ENCODE measurements at regions not wholly inside any gene's neighbourhood (a gene's known extent, or its start where the extent isn't known, plus 50 kb on each side); places are given as distances from the start of the nearest gene placed in this dataset.

DNA sequence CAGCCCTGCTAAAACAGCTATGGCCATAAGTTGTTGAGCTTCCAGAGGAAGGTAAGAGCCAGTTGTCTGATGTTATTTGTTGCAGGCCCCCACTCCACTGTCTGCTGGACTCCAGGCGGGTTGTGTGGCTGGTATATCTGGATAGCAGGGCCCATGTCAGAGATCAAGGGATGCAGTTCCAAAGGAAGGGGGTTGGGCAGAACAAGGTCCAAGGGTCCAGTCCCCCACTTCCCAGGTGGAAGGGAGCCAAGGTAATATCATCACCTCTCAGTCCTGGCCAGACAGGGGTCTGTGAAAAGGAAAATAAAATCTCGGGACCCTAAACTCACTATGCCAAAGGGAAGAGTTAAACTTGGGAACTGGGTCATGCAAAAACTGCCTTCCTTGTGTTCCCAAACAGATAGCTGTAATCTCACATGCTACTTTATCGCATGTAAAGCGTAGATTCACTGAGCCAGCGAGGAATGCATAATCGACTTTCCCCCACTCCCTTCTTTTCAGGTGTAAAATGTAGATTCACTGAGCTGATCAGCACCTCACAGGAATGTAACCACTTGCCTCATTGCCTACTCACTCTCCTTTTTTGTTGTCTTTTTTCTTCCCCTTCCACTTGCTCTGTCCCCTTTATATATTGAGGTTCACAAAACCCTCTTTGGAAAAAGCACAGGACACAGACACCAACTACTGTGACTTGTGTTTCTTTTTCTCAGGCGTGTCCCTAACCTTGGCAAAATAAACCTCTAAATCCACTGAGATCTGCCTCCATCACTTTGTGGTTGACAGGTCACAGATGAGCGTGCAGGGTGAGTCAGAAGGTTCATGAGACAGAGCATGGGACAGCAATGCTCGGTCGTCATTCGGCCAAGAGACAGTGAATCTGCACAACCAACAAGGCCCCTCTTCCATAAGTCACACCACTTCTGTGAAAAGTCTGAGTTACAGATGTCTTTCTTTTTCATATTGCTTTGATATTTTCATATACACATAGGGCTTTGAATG, 255.3 kb upstream of the SIX2 start:
- TF ChIP-seq RFX5 (IDR thresholded peaks at IDR 0.05) (no peak), TP53 (CRISPR knock-in tag; IDR thresholded peaks at IDR 0.05) (no peak), KDM1A (IDR thresholded peaks at IDR 0.05; ENCODE audit: low read depth) (no peak), FOSL2 (IDR thresholded peaks at IDR 0.05) (no peak), FOSL2 (CRISPR knock-in tag; IDR thresholded peaks at IDR 0.05) (no peak), HEYL (CRISPR knock-in tag; IDR thresholded peaks at IDR 0.05) (no peak), HOXA7 (CRISPR knock-in tag; IDR thresholded peaks at IDR 0.05) (no peak), CBX8 (IDR thresholded peaks at IDR 0.05) (no peak), HDAC2 (IDR thresholded peaks at IDR 0.05) (no peak), RAD21 (conservative IDR thresholded peaks at IDR 0.05 in 1 of 2, IDR thresholded peaks at IDR 0.05 in 1 of 2) (no peak)
- TF ChIP-seq, protein P1, sequence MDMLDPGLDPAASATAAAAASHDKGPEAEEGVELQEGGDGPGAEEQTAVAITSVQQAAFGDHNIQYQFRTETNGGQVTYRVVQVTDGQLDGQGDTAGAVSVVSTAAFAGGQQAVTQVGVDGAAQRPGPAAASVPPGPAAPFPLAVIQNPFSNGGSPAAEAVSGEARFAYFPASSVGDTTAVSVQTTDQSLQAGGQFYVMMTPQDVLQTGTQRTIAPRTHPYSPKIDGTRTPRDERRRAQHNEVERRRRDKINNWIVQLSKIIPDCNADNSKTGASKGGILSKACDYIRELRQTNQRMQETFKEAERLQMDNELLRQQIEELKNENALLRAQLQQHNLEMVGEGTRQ (IDR thresholded peaks at IDR 0.05): no peak
- TF ChIP-seq, protein P2, sequence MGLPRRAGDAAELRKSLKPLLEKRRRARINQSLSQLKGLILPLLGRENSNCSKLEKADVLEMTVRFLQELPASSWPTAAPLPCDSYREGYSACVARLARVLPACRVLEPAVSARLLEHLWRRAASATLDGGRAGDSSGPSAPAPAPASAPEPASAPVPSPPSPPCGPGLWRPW (IDR thresholded peaks at IDR 0.05): no peak
- no peaks in the 10 kb centered on the region for H3K4me1 ChIP-seq
- no peak overlapping the region for H3K4me2 ChIP-seq
- 69% methylated on average over 11 of the region's 11 CpGs for WGBS (ENCODE audit: missing lambda C conversion rate)
- no peaks in the 10 kb centered on the region for H3K9me3 ChIP-seq
- POLR2A ChIA-PET: no interaction called here
- DNase-seq (ENCODE audit: low read depth in 1 of 2, low spot score in 1 of 2) (no peak), FAIRE-seq (no peak), ATAC-seq (no peak)
- CTCF ChIA-PET: interaction anchor here (0.7 kb wide), 1 partner anchor 16 kb away, joined by 4 read pairs; no protein-coding TSS in a partner anchor
- no peak overlapping the region for H3K27ac ChIP-seq
- H3K4me3 ChIP-seq: no peak overlapping the region

DNA sequence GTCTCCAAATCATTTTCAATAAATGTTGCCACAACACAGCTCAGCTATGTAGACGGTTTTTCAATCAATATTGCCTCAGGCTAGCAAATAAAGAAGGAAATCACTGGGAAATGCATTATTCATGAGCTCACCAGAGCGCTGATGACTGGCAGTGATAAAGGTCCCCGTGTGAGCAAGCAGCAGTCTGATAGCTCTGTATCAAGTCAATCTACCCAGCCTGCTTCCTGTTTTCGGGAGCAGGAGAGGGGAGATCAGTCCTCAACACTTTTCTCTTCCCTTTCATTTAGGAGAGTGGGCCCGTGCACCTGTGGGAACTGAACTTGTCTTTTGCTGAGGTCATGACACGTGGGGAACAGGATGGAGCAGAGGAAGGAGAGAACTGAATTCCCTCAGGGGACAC, 253.9 kb upstream of the SIX2 start:
- ATAC-seq: no peak
- Histone ChIP-seq H3K4me2 (no peak overlapping the region), H3K4me1 (no peaks in the 10 kb centered on the region), H3K9me3 (no peaks in the 10 kb centered on the region), H3K4me3 (no peak overlapping the region), H3K27ac (no peak overlapping the region)
- 39% methylated on average over 6 of the region's 6 CpGs for WGBS (ENCODE audit: missing lambda C conversion rate)
- POLR2A ChIA-PET: no interaction called here
- no peak for FAIRE-seq
- DNase-seq (ENCODE audit: low read depth in 1 of 2, low spot score in 1 of 2): no peak
- CTCF ChIA-PET: interaction anchor here (1.9 to 2.0 kb wide), 2 partner anchors 9 to 16 kb away, joined by 5 to 7 read pairs; no protein-coding TSS in a partner anchor
- TF ChIP-seq HOXB13 (CRISPR knock-in tag; IDR thresholded peaks at IDR 0.05; ENCODE audit: low read depth): no peak
- TF ChIP-seq, protein P3, sequence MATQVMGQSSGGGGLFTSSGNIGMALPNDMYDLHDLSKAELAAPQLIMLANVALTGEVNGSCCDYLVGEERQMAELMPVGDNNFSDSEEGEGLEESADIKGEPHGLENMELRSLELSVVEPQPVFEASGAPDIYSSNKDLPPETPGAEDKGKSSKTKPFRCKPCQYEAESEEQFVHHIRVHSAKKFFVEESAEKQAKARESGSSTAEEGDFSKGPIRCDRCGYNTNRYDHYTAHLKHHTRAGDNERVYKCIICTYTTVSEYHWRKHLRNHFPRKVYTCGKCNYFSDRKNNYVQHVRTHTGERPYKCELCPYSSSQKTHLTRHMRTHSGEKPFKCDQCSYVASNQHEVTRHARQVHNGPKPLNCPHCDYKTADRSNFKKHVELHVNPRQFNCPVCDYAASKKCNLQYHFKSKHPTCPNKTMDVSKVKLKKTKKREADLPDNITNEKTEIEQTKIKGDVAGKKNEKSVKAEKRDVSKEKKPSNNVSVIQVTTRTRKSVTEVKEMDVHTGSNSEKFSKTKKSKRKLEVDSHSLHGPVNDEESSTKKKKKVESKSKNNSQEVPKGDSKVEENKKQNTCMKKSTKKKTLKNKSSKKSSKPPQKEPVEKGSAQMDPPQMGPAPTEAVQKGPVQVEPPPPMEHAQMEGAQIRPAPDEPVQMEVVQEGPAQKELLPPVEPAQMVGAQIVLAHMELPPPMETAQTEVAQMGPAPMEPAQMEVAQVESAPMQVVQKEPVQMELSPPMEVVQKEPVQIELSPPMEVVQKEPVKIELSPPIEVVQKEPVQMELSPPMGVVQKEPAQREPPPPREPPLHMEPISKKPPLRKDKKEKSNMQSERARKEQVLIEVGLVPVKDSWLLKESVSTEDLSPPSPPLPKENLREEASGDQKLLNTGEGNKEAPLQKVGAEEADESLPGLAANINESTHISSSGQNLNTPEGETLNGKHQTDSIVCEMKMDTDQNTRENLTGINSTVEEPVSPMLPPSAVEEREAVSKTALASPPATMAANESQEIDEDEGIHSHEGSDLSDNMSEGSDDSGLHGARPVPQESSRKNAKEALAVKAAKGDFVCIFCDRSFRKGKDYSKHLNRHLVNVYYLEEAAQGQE (IDR thresholded peaks at IDR 0.05): no peak
- TF ChIP-seq TP53 (CRISPR knock-in tag; IDR thresholded peaks at IDR 0.05): no peak

- ATAC-seq: no peak
- 62% methylated on average over 4 of the region's 4 CpGs for WGBS (ENCODE audit: missing lambda C conversion rate)
- no peak for FAIRE-seq
- H3K4me3 ChIP-seq: no peak overlapping the region
- CTCF ChIA-PET: interaction anchor here (1.0 to 2.0 kb wide), 4 partner anchors 10 to 280 kb away, joined by 3 to 7 read pairs (median 4); no protein-coding TSS in a partner anchor
- no peak overlapping the region for H3K4me2 ChIP-seq
- DNase-seq (ENCODE audit: low read depth in 1 of 2, low spot score in 1 of 2): no peak
- no peaks in the 10 kb centered on the region for H3K9me3 ChIP-seq
- H3K4me1 ChIP-seq: peaks cover 10% of the 10 kb centered on the region; the same call in 1 of the 3 replicates
- TF ChIP-seq ZC3H11A (IDR thresholded peaks at IDR 0.05) (no peak), KDM1A (IDR thresholded peaks at IDR 0.05; ENCODE audit: low read depth) (no peak), POLR2A (IDR thresholded peaks at IDR 0.05; ENCODE audit: low read length) (no peak), NFE2L2 (conservative IDR thresholded peaks at IDR 0.05; ENCODE audit: low read length) (no peak), RCOR1 (IDR thresholded peaks at IDR 0.05; ENCODE audit: low read depth, low read length) (no peak), ESRRA (IDR thresholded peaks at IDR 0.05; ENCODE audit: borderline replicate concordance, low read length) (no peak), TP53 (CRISPR knock-in tag; IDR thresholded peaks at IDR 0.05) (no peak), RARB (CRISPR knock-in tag; IDR thresholded peaks at IDR 0.05) (no peak), MYC (IDR thresholded peaks at IDR 0.05; ENCODE audit: borderline replicate concordance, low read length) (no peak), EHF (CRISPR knock-in tag; IDR thresholded peaks at IDR 0.05) (no peak), TFCP2L1 (CRISPR knock-in tag; IDR thresholded peaks at IDR 0.05) (no peak)
- TF ChIP-seq, protein P4, sequence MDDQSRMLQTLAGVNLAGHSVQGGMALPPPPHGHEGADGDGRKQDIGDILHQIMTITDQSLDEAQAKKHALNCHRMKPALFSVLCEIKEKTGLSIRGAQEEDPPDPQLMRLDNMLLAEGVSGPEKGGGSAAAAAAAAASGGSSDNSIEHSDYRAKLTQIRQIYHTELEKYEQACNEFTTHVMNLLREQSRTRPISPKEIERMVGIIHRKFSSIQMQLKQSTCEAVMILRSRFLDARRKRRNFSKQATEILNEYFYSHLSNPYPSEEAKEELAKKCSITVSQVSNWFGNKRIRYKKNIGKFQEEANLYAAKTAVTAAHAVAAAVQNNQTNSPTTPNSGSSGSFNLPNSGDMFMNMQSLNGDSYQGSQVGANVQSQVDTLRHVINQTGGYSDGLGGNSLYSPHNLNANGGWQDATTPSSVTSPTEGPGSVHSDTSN (IDR thresholded peaks at IDR 0.05): no peak
- TF ChIP-seq, protein P5, sequence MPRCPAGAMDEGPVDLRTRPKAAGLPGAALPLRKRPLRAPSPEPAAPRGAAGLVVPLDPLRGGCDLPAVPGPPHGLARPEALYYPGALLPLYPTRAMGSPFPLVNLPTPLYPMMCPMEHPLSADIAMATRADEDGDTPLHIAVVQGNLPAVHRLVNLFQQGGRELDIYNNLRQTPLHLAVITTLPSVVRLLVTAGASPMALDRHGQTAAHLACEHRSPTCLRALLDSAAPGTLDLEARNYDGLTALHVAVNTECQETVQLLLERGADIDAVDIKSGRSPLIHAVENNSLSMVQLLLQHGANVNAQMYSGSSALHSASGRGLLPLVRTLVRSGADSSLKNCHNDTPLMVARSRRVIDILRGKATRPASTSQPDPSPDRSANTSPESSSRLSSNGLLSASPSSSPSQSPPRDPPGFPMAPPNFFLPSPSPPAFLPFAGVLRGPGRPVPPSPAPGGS (IDR thresholded peaks at IDR 0.05): no peak
- H3K27ac ChIP-seq: no peak overlapping the region
- POLR2A ChIA-PET: no interaction called here
Observed at GRCh38 chr2:45261746-45262145, 252.5 kb upstream of the SIX2 start.

All from A549 (cell line).